Smooth muscle cell (in vitro differentiated cells): ENCODE measurements at regions not wholly inside any gene's neighbourhood (a gene's known extent, or its start where the extent isn't known, plus 50 kb on each side); places are given as distances from the start of the nearest gene placed in this dataset.

Source experiments
- DNase-seq: peaks from one replicate; lab custom pipeline; 2025; ENCODE audit not compliant: unreplicated experiment; lab: John Stamatoyannopoulos, UW
- H2AFZ ChIP-seq: fragments of 200-600 bp; sonication (generic); 2 replicates; pipeline ENCODE4 v1.6.0; 2016; ENCODE audit warnings: antibody characterized with exemption, low read depth, mild to moderate bottlenecking
- H3F3A ChIP-seq: fragments of 200-600 bp; sonication (generic); 2 replicates; pipeline ENCODE4 v1.6.0; 2017; ENCODE audit warnings: antibody characterized with exemption, low read depth
- H3K27ac ChIP-seq: fragments of 200-600 bp; sonication (generic); 2 replicates; pipeline ENCODE4 v1.5.1; 2016; ENCODE audit warnings: low read depth, mild to moderate bottlenecking
- H3K27me3 ChIP-seq: fragments of 200-600 bp; sonication (generic); 2 replicates; pipeline ENCODE4 v1.6.1; 2016; ENCODE audit warnings: low read depth, mild to moderate bottlenecking
- H3K36me3 ChIP-seq: fragments of 200-600 bp; sonication (generic); 2 replicates; pipeline ENCODE4 v1.5.1; 2016; ENCODE audit warnings: low read depth
- H3K4me1 ChIP-seq: fragments of 200-600 bp; sonication (generic); 2 replicates; pipeline ENCODE4 v1.5.1; 2016; ENCODE audit warnings: low read depth
- H3K4me2 ChIP-seq: fragments of 200-600 bp; sonication (generic); 2 replicates; pipeline ENCODE4 v1.6.0; 2016; ENCODE audit warnings: mild to moderate bottlenecking
- H3K4me3 ChIP-seq: fragments of 200-600 bp; sonication (generic); 2 replicates; pipeline ENCODE4 v1.5.1; 2016; ENCODE audit warnings: mild to moderate bottlenecking
- H3K79me2 ChIP-seq: fragments of 200-600 bp; sonication (generic); 2 replicates; pipeline ENCODE4 v1.6.0; 2016; ENCODE audit warnings: low read depth, mild to moderate bottlenecking
- H3K9ac ChIP-seq: fragments of 200-600 bp; sonication (generic); 2 replicates; pipeline ENCODE4 v1.6.0; 2016; ENCODE audit warnings: low read depth
- H3K9me3 ChIP-seq: fragments of 200-600 bp; sonication (generic); replicated peaks from 2 replicates; pipeline ENCODE4 v1.5.1; 2016; ENCODE audit warnings: low read depth
- H4K20me1 ChIP-seq: fragments of 200-600 bp; sonication (generic); 2 replicates; pipeline ENCODE4 v1.6.0; 2016; ENCODE audit warnings: low read depth
- WGBS: methylation state at CpG from one replicate; pipeline ENCODE4 v1.1.7; 2016; ENCODE audit warnings: low lambda C conversion rate; 5-methylcytosine and 5-hydroxymethylcytosine counted together
- TF ChIP-seq, protein P1 (sequence below): fragments of 200-600 bp; sonication (generic); IDR thresholded peaks from 2 replicates; pipeline ENCODE4 v1.5.1; 2017; ENCODE audit warnings: borderline replicate concordance, mild to moderate bottlenecking, antibody characterized with exemption; ENCODE audit not compliant: insufficient read depth, poor library complexity, severe bottlenecking

DNA sequence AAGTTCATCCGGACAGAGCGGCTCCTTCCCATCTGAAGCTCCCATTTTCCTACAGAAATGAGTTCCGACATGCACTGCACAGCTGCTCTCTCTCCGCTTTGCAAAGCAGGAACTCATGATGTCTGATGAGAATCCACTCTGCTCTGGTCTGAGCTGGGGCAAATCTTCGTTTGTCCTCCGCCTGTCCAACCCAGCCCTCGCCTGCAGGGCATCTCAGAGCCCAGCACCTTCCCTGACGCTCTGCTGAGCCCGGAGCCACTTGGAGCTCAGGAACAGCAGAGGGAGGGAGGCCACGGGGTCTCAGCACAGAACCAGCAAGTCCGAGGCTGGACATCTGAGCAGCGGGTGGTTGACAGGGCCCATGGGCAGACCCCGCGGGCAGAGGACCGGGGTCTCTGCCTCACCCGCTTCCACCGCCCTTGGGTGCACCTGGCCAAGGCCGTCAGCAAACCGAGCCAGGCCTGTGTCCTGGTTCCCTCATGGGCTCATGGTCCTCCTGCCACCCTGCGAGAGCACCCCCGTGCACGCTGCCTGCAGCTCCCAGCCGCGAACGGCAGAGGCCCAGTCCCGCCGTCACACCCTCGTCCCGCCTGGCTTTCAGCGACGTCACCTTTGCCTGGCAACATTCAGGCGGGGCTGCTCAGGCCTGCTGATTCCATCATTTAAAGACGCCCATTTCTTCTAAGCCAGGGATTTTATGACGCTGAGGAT lies 78.5 kb upstream of the BHLHE23 start:
- no peak overlapping the region for H3K9ac ChIP-seq
- no peaks in the 10 kb centered on the region for H3K4me1 ChIP-seq
- TF ChIP-seq, protein P1, sequence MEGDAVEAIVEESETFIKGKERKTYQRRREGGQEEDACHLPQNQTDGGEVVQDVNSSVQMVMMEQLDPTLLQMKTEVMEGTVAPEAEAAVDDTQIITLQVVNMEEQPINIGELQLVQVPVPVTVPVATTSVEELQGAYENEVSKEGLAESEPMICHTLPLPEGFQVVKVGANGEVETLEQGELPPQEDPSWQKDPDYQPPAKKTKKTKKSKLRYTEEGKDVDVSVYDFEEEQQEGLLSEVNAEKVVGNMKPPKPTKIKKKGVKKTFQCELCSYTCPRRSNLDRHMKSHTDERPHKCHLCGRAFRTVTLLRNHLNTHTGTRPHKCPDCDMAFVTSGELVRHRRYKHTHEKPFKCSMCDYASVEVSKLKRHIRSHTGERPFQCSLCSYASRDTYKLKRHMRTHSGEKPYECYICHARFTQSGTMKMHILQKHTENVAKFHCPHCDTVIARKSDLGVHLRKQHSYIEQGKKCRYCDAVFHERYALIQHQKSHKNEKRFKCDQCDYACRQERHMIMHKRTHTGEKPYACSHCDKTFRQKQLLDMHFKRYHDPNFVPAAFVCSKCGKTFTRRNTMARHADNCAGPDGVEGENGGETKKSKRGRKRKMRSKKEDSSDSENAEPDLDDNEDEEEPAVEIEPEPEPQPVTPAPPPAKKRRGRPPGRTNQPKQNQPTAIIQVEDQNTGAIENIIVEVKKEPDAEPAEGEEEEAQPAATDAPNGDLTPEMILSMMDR, result no peak
- no peak overlapping the region for H2AFZ ChIP-seq
- no peaks in the 10 kb centered on the region for H3F3A ChIP-seq
- no peak for DNase-seq
- H3K27ac ChIP-seq, result no peak overlapping the region
- H3K4me3 ChIP-seq, result no peak overlapping the region
- H3K4me2 ChIP-seq, result no peak overlapping the region
- WGBS, result 84% methylated on average over 32 of the region's 34 CpGs
- H3K27me3 ChIP-seq, result no peaks in the 10 kb centered on the region
- H3K36me3 ChIP-seq, result no peaks in the 10 kb centered on the region
- H4K20me1 ChIP-seq, result no peaks in the 10 kb centered on the region
- no peaks in the 10 kb centered on the region for H3K9me3 ChIP-seq
- no peaks in the 10 kb centered on the region for H3K79me2 ChIP-seq

DNA sequence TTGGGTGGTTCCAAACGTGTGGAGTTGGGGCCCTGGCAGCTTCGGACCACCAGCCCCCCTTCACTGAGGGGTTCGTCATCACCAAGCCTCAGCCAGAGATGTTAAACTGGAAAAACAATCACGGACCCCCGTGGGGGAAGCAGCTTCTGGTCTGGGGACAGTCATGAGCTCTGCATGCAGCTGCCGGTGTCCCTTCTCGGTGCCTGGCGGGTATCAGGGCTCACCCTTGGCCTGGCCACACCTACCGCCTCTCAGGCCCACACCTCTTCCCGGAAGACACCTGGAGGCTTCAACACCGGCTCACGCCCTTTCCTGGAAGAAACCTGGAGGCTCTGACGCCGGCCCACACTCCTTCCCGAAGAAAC lies 77.8 kb upstream of the BHLHE23 start:
- no peaks in the 10 kb centered on the region for H3K36me3 ChIP-seq

DNA sequence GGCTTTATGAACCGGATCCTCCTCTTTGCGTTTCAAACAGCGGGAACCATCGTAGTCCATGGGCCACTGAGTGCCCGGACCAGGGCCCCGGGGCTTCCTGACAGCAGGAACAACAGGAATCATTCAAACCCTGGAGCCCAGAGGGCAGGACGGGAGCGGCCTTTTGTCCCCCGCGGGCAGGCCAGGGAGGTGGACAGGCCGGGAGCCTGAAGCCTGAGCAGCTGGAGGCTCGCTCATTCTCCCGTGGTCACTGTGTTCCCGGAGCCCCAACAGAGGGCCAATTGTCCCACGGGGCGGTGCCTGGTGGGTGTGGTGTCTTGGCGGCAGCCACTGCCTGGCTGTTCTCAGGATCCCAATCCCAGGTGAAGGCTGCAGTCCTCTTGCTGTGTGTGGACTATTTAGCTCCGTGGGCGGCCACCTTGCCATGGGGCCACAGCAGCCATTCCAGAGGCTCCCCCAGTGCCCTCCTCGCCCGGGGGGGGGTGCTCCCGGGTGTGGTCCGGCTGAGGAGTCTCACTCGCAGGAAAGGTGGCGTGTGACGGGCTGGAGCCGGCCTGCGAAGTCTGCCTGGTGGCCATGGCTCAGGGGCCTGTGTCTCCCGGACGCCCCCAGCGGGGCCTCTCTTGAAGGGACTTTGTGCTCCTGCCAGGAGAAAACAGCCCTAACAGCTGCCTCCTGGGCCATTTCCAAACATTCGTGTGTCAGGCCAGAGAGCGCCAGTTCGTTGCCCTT lies 77.2 kb upstream of the BHLHE23 start:
- Histone ChIP-seq H3K9me3 (no peaks in the 10 kb centered on the region), H2AFZ (no peak overlapping the region), H3F3A (no peaks in the 10 kb centered on the region), H3K36me3 (no peaks in the 10 kb centered on the region), H3K27ac (no peak overlapping the region), H3K4me2 (no peak overlapping the region), H4K20me1 (no peaks in the 10 kb centered on the region), H3K4me1 (no peaks in the 10 kb centered on the region), H3K79me2 (no peaks in the 10 kb centered on the region), H3K4me3 (no peak overlapping the region), H3K9ac (no peak overlapping the region), H3K27me3 (no peaks in the 10 kb centered on the region)
- TF ChIP-seq, protein P1, result no peak
- DNase-seq, result no peak
- 85% methylated on average over 33 of the region's 34 CpGs for WGBS

More for the DNA sequence above, 77.8 kb upstream of the BHLHE23 start:
- H3K79me2 ChIP-seq, result no peaks in the 10 kb centered on the region
- no peak overlapping the region for H3K27ac ChIP-seq
- TF ChIP-seq, protein P1, result no peak
- no peak overlapping the region for H3K9ac ChIP-seq
- no peak overlapping the region for H2AFZ ChIP-seq
- WGBS, result 80% methylated on average over 15 of the region's 15 CpGs
- no peaks in the 10 kb centered on the region for H4K20me1 ChIP-seq
- H3K4me1 ChIP-seq, result no peaks in the 10 kb centered on the region
- no peaks in the 10 kb centered on the region for H3K27me3 ChIP-seq
- H3K9me3 ChIP-seq, result no peaks in the 10 kb centered on the region
- no peaks in the 10 kb centered on the region for H3F3A ChIP-seq
- DNase-seq, result no peak
- no peak overlapping the region for H3K4me2 ChIP-seq
- H3K4me3 ChIP-seq, result no peak overlapping the region
